Ishikawa (cell line): ENCODE measurements at regions not wholly inside any gene's neighbourhood (a gene's known extent, or its start where the extent isn't known, plus 50 kb on each side); places are given as distances from the start of the nearest gene placed in this dataset.

Source experiments
- CEBPB ChIP-seq: IDR thresholded peaks from 2 replicates; pipeline ENCODE4 v1.6.1; 2012
- CREB1 ChIP-seq: IDR thresholded peaks from 2 replicates; pipeline ENCODE4 v1.6.1; 2012; ENCODE audit warnings: low read depth
- EGR1 ChIP-seq: IDR thresholded peaks from 2 replicates; pipeline ENCODE4 v1.6.1; 2012
- EP300 ChIP-seq: IDR thresholded peaks from 2 replicates; pipeline ENCODE4 v1.6.1; 2012; ENCODE audit warnings: borderline replicate concordance
- FOXM1 ChIP-seq: IDR thresholded peaks from 2 replicates; pipeline ENCODE4 v1.6.1; 2012; ENCODE audit warnings: low read depth, borderline replicate concordance
- NFIC ChIP-seq: IDR thresholded peaks from 2 replicates; pipeline ENCODE4 v1.6.1; 2012
- RAD21 ChIP-seq: IDR thresholded peaks from 2 replicates; pipeline ENCODE4 v1.6.1; 2012; ENCODE audit warnings: low read depth
- REST ChIP-seq: IDR thresholded peaks from 2 replicates; pipeline ENCODE4 v1.6.1; 2012; ENCODE audit warnings: low read depth, mild to moderate bottlenecking
- TAF1 ChIP-seq: IDR thresholded peaks from 2 replicates; pipeline ENCODE4 v1.6.1; 2012; ENCODE audit warnings: low read depth, mild to moderate bottlenecking
- TCF12 ChIP-seq: IDR thresholded peaks from 2 replicates; pipeline ENCODE4 v1.6.1; 2012; ENCODE audit warnings: low read depth
- TEAD4 ChIP-seq: IDR thresholded peaks from 2 replicates; pipeline ENCODE4 v1.6.1; 2012
- YY1 ChIP-seq: IDR thresholded peaks from 2 replicates; pipeline ENCODE4 v1.6.1; 2012; ENCODE audit warnings: low read depth
- ZBTB7A ChIP-seq: IDR thresholded peaks from 2 replicates; pipeline ENCODE4 v1.6.1; 2012; ENCODE audit warnings: low read depth
- TF ChIP-seq, protein P1 (sequence below): IDR thresholded peaks from 2 replicates; pipeline ENCODE4 v1.6.1; 2012
- TF ChIP-seq, protein P2 (sequence below): IDR thresholded peaks from 2 replicates; pipeline ENCODE4 v1.6.1; 2012

DNA sequence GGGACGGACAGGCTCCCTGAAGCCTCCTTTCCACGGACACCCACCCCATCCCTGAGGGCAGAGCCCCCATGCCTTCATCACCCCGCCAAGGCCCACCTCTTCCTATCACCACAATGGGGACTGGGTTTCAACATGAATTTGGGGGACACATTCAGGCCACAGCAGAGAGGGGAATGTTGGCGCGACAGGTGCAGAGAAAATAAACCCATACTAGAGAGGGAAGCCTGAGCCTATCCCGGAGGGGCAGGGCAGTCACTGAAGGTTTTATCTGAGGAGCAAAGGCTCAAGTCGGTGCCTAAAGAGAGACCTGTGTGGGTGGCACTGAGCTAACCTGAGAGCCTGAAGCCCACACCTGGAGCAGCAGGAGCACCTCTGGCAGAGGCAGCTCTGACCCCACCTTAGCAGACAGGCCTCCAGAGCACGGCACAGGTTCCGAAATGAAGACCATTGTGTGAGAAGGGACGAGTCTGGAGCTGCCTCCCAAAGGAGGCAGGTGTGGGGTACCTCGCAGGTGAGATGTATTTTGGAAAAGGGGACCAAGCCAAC lies 180.6 kb upstream of the PDE10A start:
- TF ChIP-seq ZBTB7A, result no peak
- no peak for TF ChIP-seq YY1

GRCh38 chr6:165843121-165843520 lies 180.1 kb upstream of the PDE10A start:
- TF ChIP-seq RAD21 (no peak), CEBPB (no peak), EP300 (no peak), FOXM1 (no peak), TEAD4 (no peak), YY1 (no peak), EGR1 (no peak), TAF1 (no peak), NFIC (no peak), ZBTB7A (no peak)
- TF ChIP-seq, protein P1, sequence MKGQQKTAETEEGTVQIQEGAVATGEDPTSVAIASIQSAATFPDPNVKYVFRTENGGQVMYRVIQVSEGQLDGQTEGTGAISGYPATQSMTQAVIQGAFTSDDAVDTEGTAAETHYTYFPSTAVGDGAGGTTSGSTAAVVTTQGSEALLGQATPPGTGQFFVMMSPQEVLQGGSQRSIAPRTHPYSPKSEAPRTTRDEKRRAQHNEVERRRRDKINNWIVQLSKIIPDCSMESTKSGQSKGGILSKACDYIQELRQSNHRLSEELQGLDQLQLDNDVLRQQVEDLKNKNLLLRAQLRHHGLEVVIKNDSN, result no peak
- TF ChIP-seq, protein P2, sequence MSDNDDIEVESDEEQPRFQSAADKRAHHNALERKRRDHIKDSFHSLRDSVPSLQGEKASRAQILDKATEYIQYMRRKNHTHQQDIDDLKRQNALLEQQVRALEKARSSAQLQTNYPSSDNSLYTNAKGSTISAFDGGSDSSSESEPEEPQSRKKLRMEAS, result no peak

DNA sequence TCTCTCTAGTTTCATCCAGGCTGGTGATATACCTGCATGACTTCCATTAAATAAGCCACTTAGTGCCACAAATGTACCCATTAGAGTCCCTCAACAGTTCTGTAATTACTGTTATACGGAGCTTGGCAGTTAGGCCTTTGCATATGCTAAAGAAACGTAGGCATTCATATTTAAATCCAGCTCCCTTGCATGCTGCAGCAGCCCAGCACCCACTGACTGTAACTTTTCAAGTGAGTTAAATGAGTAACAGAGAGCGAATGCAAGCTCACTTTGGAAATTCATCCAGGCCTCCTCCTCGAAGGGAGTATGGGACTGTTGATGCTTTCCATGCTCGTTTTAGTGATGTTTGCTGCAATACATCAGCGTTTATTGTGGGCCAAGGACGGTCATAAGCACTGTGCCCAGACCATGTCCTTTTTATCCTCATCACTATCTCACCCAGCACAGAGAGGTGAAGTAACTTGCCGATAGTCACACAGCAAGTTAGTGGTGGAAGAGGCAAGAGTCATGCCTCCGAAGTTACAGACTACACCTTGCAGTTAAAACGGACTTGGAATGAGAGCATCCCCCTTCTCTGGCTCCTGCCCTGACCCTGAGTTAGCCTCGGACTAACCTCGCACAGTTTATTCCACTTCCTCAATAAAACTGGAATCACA lies 179.4 kb upstream of the PDE10A start:
- no peak for TF ChIP-seq TEAD4
- no peak for TF ChIP-seq FOXM1
- TF ChIP-seq EP300, result no peak
- TF ChIP-seq, protein P2, result no peak
- TF ChIP-seq TCF12, result no peak
- TF ChIP-seq NFIC, result no peak
- no peak for TF ChIP-seq YY1
- no peak for TF ChIP-seq ZBTB7A
- TF ChIP-seq, protein P1, result no peak
- no peak for TF ChIP-seq EGR1
- TF ChIP-seq RAD21, result no peak
- no peak for TF ChIP-seq CEBPB
- no peak for TF ChIP-seq TAF1
- no peak for TF ChIP-seq REST
- TF ChIP-seq CREB1, result no peak

DNA sequence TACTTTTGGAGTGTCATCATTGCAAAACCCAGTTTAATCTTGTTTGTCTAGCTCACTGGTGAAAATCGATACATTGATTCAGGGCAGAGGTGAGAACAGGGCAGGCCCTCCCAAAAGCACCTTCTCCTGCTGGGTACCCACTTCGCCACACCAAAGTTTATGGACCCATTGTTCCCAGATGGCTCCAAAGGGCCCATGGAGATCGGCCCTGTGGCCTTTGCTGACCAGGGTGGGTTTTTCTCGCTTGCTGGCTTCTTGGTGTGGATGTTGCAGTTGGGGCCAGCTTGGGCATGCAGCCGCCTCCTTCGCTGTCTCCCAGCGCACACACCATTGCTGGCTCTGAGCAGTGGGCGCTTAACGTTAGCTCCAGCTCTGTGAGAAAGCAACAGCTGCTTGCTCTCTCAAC lies 178.1 kb upstream of the PDE10A start:
- no peak for TF ChIP-seq YY1
- TF ChIP-seq, protein P2, result no peak

DNA sequence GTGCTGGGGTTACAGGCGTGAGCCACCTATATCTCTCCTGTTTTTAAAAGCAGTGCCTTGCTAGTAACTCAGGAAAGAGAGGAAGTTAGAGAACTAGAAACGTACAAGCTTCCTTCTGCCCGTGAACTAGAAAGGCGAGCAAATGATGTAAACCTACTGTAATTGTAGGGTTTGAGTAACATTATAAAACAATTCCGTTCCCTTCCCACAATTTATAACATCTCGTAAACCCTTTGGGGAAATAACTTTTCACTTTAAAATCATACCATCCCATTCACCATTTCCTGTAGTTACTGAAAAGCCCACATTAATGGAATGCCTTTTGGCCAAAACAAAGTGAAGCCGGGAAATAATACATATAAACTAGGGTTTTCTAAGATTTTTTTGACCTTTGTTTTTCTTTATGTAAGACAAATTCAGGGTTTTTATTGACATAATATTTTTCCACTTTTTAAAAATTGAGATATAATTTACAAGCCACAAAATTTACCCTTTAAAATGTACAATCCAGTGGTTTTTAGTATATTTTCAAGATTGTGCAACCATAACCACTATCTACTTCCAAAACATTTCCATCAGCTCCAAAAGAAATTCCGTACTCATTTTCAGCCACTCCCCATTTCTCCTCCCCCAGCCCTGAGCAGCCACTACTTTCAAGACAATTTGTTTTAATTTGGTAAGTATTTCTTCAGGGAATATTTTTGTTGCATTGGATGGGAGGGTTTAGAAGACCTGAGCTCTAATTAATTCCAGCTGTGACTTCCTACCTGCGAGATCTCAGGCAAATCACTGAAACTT lies 175.1 kb upstream of the PDE10A start:
- TF ChIP-seq, protein P2, result no peak
- no peak for TF ChIP-seq RAD21
- TF ChIP-seq TAF1, result no peak
- TF ChIP-seq TCF12, result no peak
- TF ChIP-seq TEAD4, result no peak
- no peak for TF ChIP-seq NFIC
- TF ChIP-seq CREB1, result no peak
- no peak for TF ChIP-seq YY1
- no peak for TF ChIP-seq FOXM1
- no peak for TF ChIP-seq REST
- no peak for TF ChIP-seq EGR1
- no peak for TF ChIP-seq ZBTB7A
- no peak for TF ChIP-seq CEBPB
